ENCODE measurements at regions not wholly inside any gene's neighbourhood (a gene's known extent, or its start where the extent isn't known, plus 50 kb on each side); places are given as distances from the start of the nearest gene placed in this dataset.

GRCh38 chr1:87641996-87642395 lies 313.3 kb downstream of the LMO4 start:
- WGBS (ENCODE audit: insufficient coverage) = no CpG with 5 or more reads among the region's 3 CpGs
- Mint-ChIP-seq H3K36me3 (no peaks in the 10 kb centered on the region), H3K4me3 (no peak overlapping the region)

GRCh38 chr1:87642581-87643221 lies 314.0 kb downstream of the LMO4 start:
- TF ChIP-seq CTCF (IDR thresholded peaks at IDR 0.05) = no peak
- no peaks in the 10 kb centered on the region for H3K4me1 Mint-ChIP-seq
- Histone ChIP-seq H3K9me3 (replicated peaks in 1 of 2; ENCODE audit: control insufficient read depth in 1 of 2, insufficient read depth in 1 of 2, low read length in 2 of 2) (no peaks in the 10 kb centered on the region), H2AFZ (ENCODE audit: insufficient read depth, low read depth, low read length, poor library complexity, severe bottlenecking) (no peak overlapping the region), H3K36me3 (replicated peaks in 1 of 2; ENCODE audit: control insufficient read depth in 1 of 2, insufficient read depth in 2 of 2, low read length in 2 of 2) (no peaks in the 10 kb centered on the region), H3K9ac (ENCODE audit: insufficient read depth, low read length, poor library complexity, severe bottlenecking) (no peak overlapping the region), H4K20me1 (ENCODE audit: insufficient read depth, low read length) (no peaks in the 10 kb centered on the region), H3K4me1 (ENCODE audit: control insufficient read depth in 1 of 2, insufficient read depth in 2 of 2, low read length in 2 of 2) (no peaks in the 10 kb centered on the region), H3K4me2 (replicated peaks; ENCODE audit: extremely low read depth, low read length, poor library complexity, severe bottlenecking) (no peak overlapping the region), H3K4me3 (replicated peaks in 1 of 3; ENCODE audit: low read depth in 2 of 3, low read length in 3 of 3) (no peak overlapping the region), H3K79me2 (ENCODE audit: insufficient read depth, low read length) (no peaks in the 10 kb centered on the region), H3K27me3 (ENCODE audit: control insufficient read depth in 2 of 2, insufficient read depth in 2 of 2, low read length in 2 of 2) (no peaks in the 10 kb centered on the region), H3K27ac (ENCODE audit: low read depth in 1 of 2, low read length in 2 of 2) (no peak overlapping the region)
- H3K36me3 Mint-ChIP-seq = no peaks in the 10 kb centered on the region
- H3K27ac Mint-ChIP-seq = no peak overlapping the region
- H3K4me3 Mint-ChIP-seq = no peak overlapping the region
- peaks cover 0 to 2% (median 0%) of the 10 kb centered on the region in 3 donors for H3K27me3 Mint-ChIP-seq (ENCODE audit: low read depth in 3 of 3)
- H3K9me3 Mint-ChIP-seq = peaks cover 0 to 4% (median 2%) of the 10 kb centered on the region in 7 donors
- WGBS (ENCODE audit: insufficient coverage) = no CpG with 5 or more reads among the region's 3 CpGs
- DNase-seq = no peak
- intact Hi-C loops (cut with micrococcal nuclease) = no loop called here

More at GRCh38 chr1:87641996-87642395, 313.3 kb downstream of the LMO4 start:
- no peak for TF ChIP-seq CTCF (IDR thresholded peaks at IDR 0.05)
- Mint-ChIP-seq H3K27ac (no peak overlapping the region), H3K9me3 (peaks cover 0 to 4% (median 2%) of the 10 kb centered on the region in 7 donors), H3K4me1 (no peaks in the 10 kb centered on the region), H3K27me3 (ENCODE audit: low read depth in 3 of 3) (peaks cover 0 to 2% (median 0%) of the 10 kb centered on the region in 3 donors)
- Histone ChIP-seq H3K27ac (ENCODE audit: low read depth in 1 of 2, low read length in 2 of 2) (no peak overlapping the region), H3K27me3 (ENCODE audit: control insufficient read depth in 2 of 2, insufficient read depth in 2 of 2, low read length in 2 of 2) (no peaks in the 10 kb centered on the region), H3K4me2 (replicated peaks; ENCODE audit: extremely low read depth, low read length, poor library complexity, severe bottlenecking) (no peak overlapping the region), H3K9me3 (replicated peaks in 1 of 2; ENCODE audit: control insufficient read depth in 1 of 2, insufficient read depth in 1 of 2, low read length in 2 of 2) (no peaks in the 10 kb centered on the region), H3K79me2 (ENCODE audit: insufficient read depth, low read length) (no peaks in the 10 kb centered on the region), H2AFZ (ENCODE audit: insufficient read depth, low read depth, low read length, poor library complexity, severe bottlenecking) (no peak overlapping the region), H3K36me3 (replicated peaks in 1 of 2; ENCODE audit: control insufficient read depth in 1 of 2, insufficient read depth in 2 of 2, low read length in 2 of 2) (no peaks in the 10 kb centered on the region), H3K4me1 (ENCODE audit: control insufficient read depth in 1 of 2, insufficient read depth in 2 of 2, low read length in 2 of 2) (no peaks in the 10 kb centered on the region), H4K20me1 (ENCODE audit: insufficient read depth, low read length) (no peaks in the 10 kb centered on the region), H3K4me3 (replicated peaks in 1 of 3; ENCODE audit: low read depth in 2 of 3, low read length in 3 of 3) (no peak overlapping the region), H3K9ac (ENCODE audit: insufficient read depth, low read length, poor library complexity, severe bottlenecking) (no peak overlapping the region)
- intact Hi-C loops (cut with micrococcal nuclease) = no loop called here
- DNase-seq = no peak

Data from CD14-positive monocyte (primary cell).